ENCODE measurements at regions not wholly inside any gene's neighbourhood (a gene's known extent, or its start where the extent isn't known, plus 50 kb on each side); places are given as distances from the start of the nearest gene placed in this dataset.
A peak's percentile ranks its signal among the peaks of the same experiment; 100 is the strongest.
"Not testable (repeated sequence)": the region's sequence is repeated elsewhere in the genome, so short reads cannot be mapped to it uniquely, and the experiment has no call there.

GRCh38 chr2:180578441-180578840 is 402.0 kb upstream of the UBE2E3 start:
- ATAC-seq = no peak
- intact Hi-C loops (cut with micrococcal nuclease) = no loop called here
- DNase-seq = no peak

GRCh38 chr2:180577567-180577966 is 402.8 kb upstream of the UBE2E3 start:
- no peak for ATAC-seq
- intact Hi-C loops (cut with micrococcal nuclease) = no loop called here
- DNase-seq = no peak

- DNase-seq (no peak), ATAC-seq (no peak)
- intact Hi-C loops (cut with micrococcal nuclease) = no loop called here
Observed at GRCh38 chr2:180573951-180574350, 406.5 kb upstream of the UBE2E3 start.

GRCh38 chr2:180572346-180572745 is 408.1 kb upstream of the UBE2E3 start:
- intact Hi-C loops (cut with micrococcal nuclease) = no loop called here
- no peak for ATAC-seq
- DNase-seq = no peak

GRCh38 chr2:180571559-180571958 is 408.8 kb upstream of the UBE2E3 start:
- DNase-seq (no peak), ATAC-seq (no peak)
- intact Hi-C loops (cut with micrococcal nuclease) = no loop called here

- DNase-seq (no peak), ATAC-seq (no peak)
- intact Hi-C loops (cut with micrococcal nuclease) = no loop called here
Observed at GRCh38 chr2:180570864-180571263, 409.5 kb upstream of the UBE2E3 start.

GRCh38 chr2:180564051-180564450 is 416.4 kb upstream of the UBE2E3 start:
- intact Hi-C loops (cut with micrococcal nuclease) = no loop called here
- ATAC-seq (no peak), DNase-seq (no peak)

GRCh38 chr2:180562378-180562777 is 418.0 kb upstream of the UBE2E3 start:
- no peak for ATAC-seq
- no peak for DNase-seq
- intact Hi-C loops (cut with micrococcal nuclease) = no loop called here

- ATAC-seq = no peak
- intact Hi-C loops (cut with micrococcal nuclease) = no loop called here
Observed at GRCh38 chr2:180559771-180560170, 420.6 kb upstream of the UBE2E3 start.

GRCh38 chr2:180559038-180559437 is 421.4 kb upstream of the UBE2E3 start:
- ATAC-seq (no peak), DNase-seq (no peak)

More at GRCh38 chr2:180559771-180560170, 420.6 kb upstream of the UBE2E3 start:
- DNase-seq = no peak

GRCh38 chr2:180555391-180555965 is 424.9 kb upstream of the UBE2E3 start:
- intact Hi-C loops (cut with micrococcal nuclease) = no loop called here
- DNase-seq = no peak
- no peak for ATAC-seq

More at GRCh38 chr2:180559038-180559437, 421.4 kb upstream of the UBE2E3 start:
- intact Hi-C loops (cut with micrococcal nuclease) = no loop called here

GRCh38 chr2:180554330-180554729 is 426.1 kb upstream of the UBE2E3 start:
- no peak for DNase-seq
- no peak for ATAC-seq
- intact Hi-C loops (cut with micrococcal nuclease) = no loop called here

- no peak for DNase-seq
- ATAC-seq = no peak
- intact Hi-C loops (cut with micrococcal nuclease) = no loop called here
Observed at GRCh38 chr2:180553094-180553715, 427.2 kb upstream of the UBE2E3 start.

GRCh38 chr2:180542511-180542910 is 437.9 kb upstream of the UBE2E3 start:
- DNase-seq = no peak
- intact Hi-C loops (cut with micrococcal nuclease) = no loop called here
- ATAC-seq = no peak

GRCh38 chr2:180540761-180541160 is 439.6 kb upstream of the UBE2E3 start:
- no peak for DNase-seq
- no peak for ATAC-seq
- intact Hi-C loops (cut with micrococcal nuclease) = no loop called here

- ATAC-seq = no peak
- intact Hi-C loops (cut with micrococcal nuclease) = no loop called here
- DNase-seq = no peak
Observed at GRCh38 chr2:180539541-180539940, 440.9 kb upstream of the UBE2E3 start.

- ATAC-seq (no peak), DNase-seq (no peak)
- intact Hi-C loops (cut with micrococcal nuclease) = no loop called here
Observed at GRCh38 chr2:180535289-180535688, 445.1 kb upstream of the UBE2E3 start.

GRCh38 chr2:180531787-180532186 is 448.6 kb upstream of the UBE2E3 start:
- intact Hi-C loops (cut with micrococcal nuclease); ATAC-seq; DNase-seq: not testable (repeated sequence)

- intact Hi-C loops (cut with micrococcal nuclease) = no loop called here
Observed at GRCh38 chr2:180524499-180524898, 455.9 kb upstream of the UBE2E3 start.

GRCh38 chr2:180523621-180524340 is 456.6 kb upstream of the UBE2E3 start:
- intact Hi-C loops (cut with micrococcal nuclease) = no loop called here
- no peak for DNase-seq

More at GRCh38 chr2:180524499-180524898, 455.9 kb upstream of the UBE2E3 start:
- ATAC-seq = no peak
- no peak for DNase-seq

More at GRCh38 chr2:180523621-180524340, 456.6 kb upstream of the UBE2E3 start:
- ATAC-seq = peak; percentile 29
